ENCODE measurements at regions not wholly inside any gene's neighbourhood (a gene's known extent, or its start where the extent isn't known, plus 50 kb on each side); places are given as distances from the start of the nearest gene placed in this dataset.

DNA sequence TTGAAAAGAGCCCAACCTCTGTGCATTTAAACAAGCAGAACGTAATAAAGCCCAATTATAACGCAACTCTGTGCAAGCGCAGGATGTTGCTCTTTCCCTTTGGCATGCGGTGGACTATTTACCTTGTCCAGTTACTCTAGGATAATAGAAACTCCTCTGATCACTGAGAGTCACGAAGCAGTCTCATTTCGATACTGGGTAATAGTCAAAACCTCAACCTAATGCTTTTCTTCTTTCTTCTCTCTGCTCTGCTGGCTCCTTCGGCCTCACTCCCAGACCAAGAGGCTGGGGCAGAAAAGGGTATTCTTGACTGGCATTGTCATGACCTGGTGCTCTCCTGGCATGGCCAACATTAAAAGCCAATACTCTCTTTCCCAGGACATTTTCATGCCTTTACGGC lies 89.7 kb upstream of the GCFC2 start:
- no peaks in the 10 kb centered on the region for H3K36me3 ChIP-seq (ENCODE audit: insufficient read depth)
- no peaks in the 10 kb centered on the region for H3K4me1 ChIP-seq (ENCODE audit: insufficient read depth)
- no peak overlapping the region for H3K27ac ChIP-seq (ENCODE audit: low read depth)
- no peak overlapping the region for H3K4me3 ChIP-seq (ENCODE audit: low read depth, low read length)
- 88% methylated on average over 8 of the region's 8 CpGs for WGBS
- no peak for DNase-seq (ENCODE audit: extremely low spot score)

DNA sequence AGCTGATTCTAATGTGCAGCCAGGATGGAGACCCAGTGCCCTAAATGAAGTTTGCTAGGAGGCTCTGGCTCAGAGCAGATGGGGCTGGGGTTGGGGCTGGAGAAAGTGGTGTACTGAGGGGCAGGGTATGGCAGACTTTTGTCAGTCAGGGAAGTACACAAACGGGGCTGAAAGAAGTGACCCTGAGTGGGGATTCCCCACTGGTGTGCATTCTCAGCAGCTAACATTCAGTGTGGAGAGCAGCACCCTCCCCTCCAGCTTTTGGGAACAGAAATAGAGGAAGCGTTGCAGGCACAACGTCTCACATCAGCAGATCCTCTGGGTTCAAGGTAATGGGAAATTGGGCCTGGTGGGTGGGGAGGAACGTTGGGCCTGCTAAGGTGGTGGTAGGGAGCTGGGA lies 89.1 kb upstream of the GCFC2 start:
- WGBS, result 57% methylated on average over 4 of the region's 4 CpGs
- Histone ChIP-seq H3K36me3 (ENCODE audit: insufficient read depth) (no peaks in the 10 kb centered on the region), H3K27ac (ENCODE audit: low read depth) (no peak overlapping the region), H3K4me1 (ENCODE audit: insufficient read depth) (no peaks in the 10 kb centered on the region), H3K4me3 (ENCODE audit: low read depth, low read length) (no peak overlapping the region)
- DNase-seq (ENCODE audit: extremely low spot score), result no peak

DNA sequence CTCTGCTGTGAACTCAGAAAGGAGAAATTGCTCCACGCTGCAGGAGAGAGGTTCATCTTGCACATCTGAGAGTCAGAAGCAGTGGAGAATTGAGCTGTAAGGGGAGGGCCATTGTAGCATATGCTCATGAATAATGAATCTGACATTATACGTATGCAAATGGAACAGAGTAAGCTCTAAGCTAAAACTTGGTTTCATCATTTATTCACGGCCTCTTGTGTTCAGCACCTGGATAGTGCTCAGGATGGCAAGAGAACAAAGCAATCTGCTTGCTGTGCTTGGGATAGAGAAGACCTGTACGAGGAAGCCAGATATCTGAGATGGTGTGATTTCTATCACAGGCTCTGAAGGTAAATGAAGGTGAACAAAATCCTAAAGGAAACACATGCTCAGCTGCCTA lies 87.9 kb upstream of the GCFC2 start:
- Histone ChIP-seq H3K36me3 (ENCODE audit: insufficient read depth) (no peaks in the 10 kb centered on the region), H3K4me1 (ENCODE audit: insufficient read depth) (no peaks in the 10 kb centered on the region), H3K4me3 (ENCODE audit: low read depth, low read length) (no peak overlapping the region), H3K27ac (ENCODE audit: low read depth) (no peak overlapping the region)
- no peak for DNase-seq (ENCODE audit: extremely low spot score)
- WGBS, result 59% methylated on average over 4 of the region's 4 CpGs

DNA sequence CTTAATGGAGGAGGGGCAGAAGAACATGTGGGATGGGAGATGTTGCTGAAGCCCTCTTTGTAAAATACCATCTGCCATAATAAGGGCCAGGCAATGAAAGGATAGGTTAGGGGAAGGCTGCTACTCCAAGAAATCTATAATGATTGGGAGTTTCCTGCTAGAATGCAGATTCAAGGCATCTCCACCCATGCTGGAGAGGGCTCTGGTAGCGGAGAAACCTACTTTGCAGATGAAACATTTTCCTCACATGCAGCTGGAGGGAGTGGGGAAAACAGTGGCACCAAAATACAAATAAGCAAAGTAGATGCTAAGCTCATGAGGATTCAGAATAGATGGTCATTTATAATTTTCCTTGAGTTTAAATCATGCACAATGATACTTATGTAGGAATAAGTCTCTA lies 82.3 kb upstream of the GCFC2 start:
- H3K36me3 ChIP-seq (ENCODE audit: insufficient read depth), result no peaks in the 10 kb centered on the region
- H3K4me3 ChIP-seq (ENCODE audit: low read depth, low read length), result no peak overlapping the region
- 99% methylated on average over 1 of the region's 1 CpG for WGBS
- DNase-seq (ENCODE audit: extremely low spot score), result no peak
- no peaks in the 10 kb centered on the region for H3K4me1 ChIP-seq (ENCODE audit: insufficient read depth)
- no peak overlapping the region for H3K27ac ChIP-seq (ENCODE audit: low read depth)

DNA sequence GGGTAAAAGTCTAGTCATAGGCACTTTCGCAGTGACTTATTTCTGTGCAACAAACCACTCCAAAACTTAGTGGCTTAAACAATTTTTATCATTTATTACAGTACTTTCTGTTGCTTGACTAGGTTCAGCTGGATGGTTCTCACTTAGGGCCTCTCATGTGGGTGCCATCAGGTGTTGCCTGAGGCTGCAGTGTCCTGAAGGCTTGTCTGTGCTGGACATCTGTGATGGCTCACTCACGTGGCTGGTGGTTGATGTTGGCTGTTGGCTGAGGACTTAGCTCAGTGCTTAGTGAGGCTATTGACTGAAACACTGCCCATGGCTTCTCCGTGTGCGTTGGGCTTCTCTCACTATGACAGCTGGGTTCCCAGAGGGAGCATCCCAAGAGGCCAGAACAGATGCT lies 81.4 kb upstream of the GCFC2 start:
- DNase-seq (ENCODE audit: extremely low spot score), result no peak
- H3K4me3 ChIP-seq (ENCODE audit: low read depth, low read length), result no peak overlapping the region
- H3K36me3 ChIP-seq (ENCODE audit: insufficient read depth), result no peaks in the 10 kb centered on the region
- no peaks in the 10 kb centered on the region for H3K4me1 ChIP-seq (ENCODE audit: insufficient read depth)
- WGBS, result 89% methylated on average over 4 of the region's 4 CpGs
- H3K27ac ChIP-seq (ENCODE audit: low read depth), result no peak overlapping the region

DNA sequence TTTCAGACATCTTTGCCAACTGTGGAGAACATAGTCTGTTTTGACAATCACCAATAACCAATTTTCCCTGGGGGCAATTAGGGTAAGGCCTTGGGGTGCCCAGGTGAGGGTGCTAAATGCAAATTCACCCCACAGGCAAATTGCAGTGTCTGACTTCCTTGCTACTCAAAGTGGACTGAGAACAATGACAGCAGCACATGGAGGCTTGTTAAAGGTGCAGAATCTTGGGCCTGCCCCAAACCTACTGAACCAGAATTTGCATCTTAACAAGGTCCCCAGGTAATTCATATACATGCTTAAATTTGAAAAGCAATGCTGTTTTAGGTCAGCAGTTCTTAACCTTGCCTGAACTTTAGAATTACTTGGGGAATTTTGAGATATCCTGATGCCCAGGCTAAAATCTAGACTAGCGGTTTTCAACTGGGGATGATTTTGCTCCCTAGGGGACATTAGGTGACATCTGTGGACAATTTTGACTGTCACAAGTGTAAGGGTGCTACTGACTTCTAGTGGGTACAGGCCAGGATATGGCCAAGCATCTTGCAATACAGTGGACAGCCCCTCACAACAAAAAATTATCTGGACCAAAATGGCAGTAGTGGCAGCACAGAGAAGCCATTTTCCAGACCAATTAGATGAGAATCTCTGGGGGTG lies 80.2 kb upstream of the GCFC2 start:
- Histone ChIP-seq H3K27ac (ENCODE audit: low read depth) (no peak overlapping the region), H3K4me1 (ENCODE audit: insufficient read depth) (no peaks in the 10 kb centered on the region), H3K36me3 (ENCODE audit: insufficient read depth) (no peaks in the 10 kb centered on the region), H3K4me3 (ENCODE audit: low read depth, low read length) (no peak overlapping the region)
- no peak for DNase-seq (ENCODE audit: extremely low spot score)
- 100% methylated on average over 1 of the region's 1 CpG for WGBS

DNA sequence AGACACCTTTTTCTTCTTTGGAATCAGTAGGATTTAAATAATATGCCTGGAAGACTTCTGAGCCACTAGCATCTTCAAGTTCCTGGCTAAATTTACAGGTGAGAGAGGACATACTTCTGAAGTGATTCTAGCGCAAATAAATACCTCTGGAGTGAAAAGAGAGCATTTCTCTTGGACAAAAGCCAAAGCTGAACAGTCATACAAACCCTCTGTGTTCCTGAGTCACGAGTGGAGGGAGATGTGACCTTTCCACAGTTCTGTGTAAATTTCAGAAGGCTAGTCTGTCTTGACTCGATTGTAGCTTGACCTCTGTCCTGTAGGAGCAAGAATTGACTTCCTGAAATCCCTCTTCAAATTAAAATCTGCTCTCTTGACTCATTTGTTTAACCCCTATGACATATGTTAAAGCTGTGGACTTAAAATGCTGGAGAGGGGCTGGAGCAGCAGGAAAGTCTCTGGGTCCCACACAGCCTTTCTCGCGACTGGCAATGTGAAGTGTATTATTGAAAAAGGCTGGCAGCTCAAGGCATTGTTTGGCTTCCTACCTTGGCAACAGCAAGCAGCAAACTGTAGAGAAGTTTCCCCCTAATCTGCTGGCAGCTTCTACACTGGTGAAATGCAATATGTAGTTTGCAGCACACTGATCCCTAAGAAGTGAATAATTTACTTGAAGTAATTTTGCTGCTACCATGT lies 79.6 kb upstream of the GCFC2 start:
- no peak overlapping the region for H3K4me3 ChIP-seq (ENCODE audit: low read depth, low read length)
- no peak for DNase-seq (ENCODE audit: extremely low spot score)
- no peaks in the 10 kb centered on the region for H3K4me1 ChIP-seq (ENCODE audit: insufficient read depth)
- WGBS, result 34% methylated on average over 5 of the region's 5 CpGs
- H3K36me3 ChIP-seq (ENCODE audit: insufficient read depth), result no peaks in the 10 kb centered on the region
- no peak overlapping the region for H3K27ac ChIP-seq (ENCODE audit: low read depth)

DNA sequence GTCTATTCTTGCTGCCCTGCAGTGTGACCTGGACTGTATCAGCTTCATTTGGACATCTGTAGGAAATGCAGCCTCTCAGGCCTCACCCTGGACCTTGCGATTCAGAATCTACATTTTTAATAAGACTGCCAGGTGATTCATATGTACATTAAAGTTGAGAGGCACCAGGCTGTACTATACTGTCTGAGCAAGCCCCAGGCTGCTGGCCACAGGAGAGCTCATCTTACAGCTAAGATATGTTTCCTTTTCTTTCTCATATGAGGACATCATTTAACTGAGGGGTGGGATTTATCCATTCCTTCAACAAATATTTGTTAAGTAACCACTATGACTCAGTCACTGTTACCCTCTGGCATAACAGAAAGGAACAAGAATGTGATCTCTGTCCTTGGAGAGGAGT lies 78.2 kb upstream of the GCFC2 start:
- Histone ChIP-seq H3K4me3 (ENCODE audit: low read depth, low read length) (no peak overlapping the region), H3K27ac (ENCODE audit: low read depth) (no peak overlapping the region), H3K4me1 (ENCODE audit: insufficient read depth) (no peaks in the 10 kb centered on the region), H3K36me3 (ENCODE audit: insufficient read depth) (no peaks in the 10 kb centered on the region)
- WGBS, result 67% methylated on average over 1 of the region's 1 CpG
- no peak for DNase-seq (ENCODE audit: extremely low spot score)

DNA sequence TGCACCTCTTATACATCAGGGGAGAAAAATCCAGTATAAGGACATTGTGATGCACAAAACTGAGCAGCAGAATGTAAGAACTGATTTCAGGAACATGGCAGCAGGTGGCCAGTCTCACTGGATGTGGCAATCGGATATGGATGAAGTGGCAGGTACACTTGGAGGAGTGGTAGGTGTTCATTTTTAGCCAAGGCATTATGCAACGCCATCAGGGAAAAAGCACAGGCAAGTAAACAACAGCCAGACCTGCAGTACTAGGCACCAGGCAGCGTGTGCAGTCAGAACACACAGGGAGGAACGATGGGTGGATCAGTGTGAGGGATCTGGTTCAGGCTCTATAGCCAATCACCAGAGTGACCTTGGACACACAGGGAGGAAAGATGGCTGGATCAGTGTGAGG lies 77.4 kb upstream of the GCFC2 start:
- Histone ChIP-seq H3K4me1 (ENCODE audit: insufficient read depth) (no peaks in the 10 kb centered on the region), H3K36me3 (ENCODE audit: insufficient read depth) (no peaks in the 10 kb centered on the region), H3K27ac (ENCODE audit: low read depth) (no peak overlapping the region), H3K4me3 (ENCODE audit: low read depth, low read length) (no peak overlapping the region)
- DNase-seq (ENCODE audit: extremely low spot score), result no peak
- WGBS, result 77% methylated on average over 4 of the region's 4 CpGs

DNA sequence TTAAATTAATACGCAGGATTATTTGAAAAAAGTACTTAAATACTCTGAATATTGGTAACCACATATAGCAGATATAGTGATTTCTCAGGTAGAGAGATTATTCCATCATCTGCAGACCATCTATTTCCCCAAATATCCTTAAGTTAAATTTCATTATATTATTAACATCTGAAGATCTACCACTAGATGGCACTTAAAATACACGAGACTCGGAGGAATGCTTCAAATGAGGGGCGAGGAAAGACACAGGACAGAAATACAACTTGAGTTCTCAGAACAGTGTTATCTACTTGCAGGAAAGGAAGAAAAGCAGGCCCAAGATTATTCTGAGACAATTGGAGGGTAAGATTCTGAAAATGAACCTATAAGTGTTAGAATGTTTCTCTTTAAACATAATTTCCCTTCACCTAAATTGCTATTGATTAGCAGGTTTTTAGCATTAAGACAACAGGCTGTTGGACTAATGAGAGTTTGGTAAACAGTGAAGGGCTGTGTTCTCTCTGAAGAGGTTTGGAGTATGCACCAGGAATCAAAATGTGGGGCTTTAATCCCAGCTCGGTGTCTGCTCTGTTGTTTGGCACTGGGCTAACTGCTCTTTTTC lies 76.9 kb upstream of the GCFC2 start:
- H3K4me3 ChIP-seq (ENCODE audit: low read depth, low read length), result no peak overlapping the region
- WGBS, result 23% methylated on average over 5 of the region's 5 CpGs
- peak; percentile 32 for DNase-seq (ENCODE audit: extremely low spot score)

DNA sequence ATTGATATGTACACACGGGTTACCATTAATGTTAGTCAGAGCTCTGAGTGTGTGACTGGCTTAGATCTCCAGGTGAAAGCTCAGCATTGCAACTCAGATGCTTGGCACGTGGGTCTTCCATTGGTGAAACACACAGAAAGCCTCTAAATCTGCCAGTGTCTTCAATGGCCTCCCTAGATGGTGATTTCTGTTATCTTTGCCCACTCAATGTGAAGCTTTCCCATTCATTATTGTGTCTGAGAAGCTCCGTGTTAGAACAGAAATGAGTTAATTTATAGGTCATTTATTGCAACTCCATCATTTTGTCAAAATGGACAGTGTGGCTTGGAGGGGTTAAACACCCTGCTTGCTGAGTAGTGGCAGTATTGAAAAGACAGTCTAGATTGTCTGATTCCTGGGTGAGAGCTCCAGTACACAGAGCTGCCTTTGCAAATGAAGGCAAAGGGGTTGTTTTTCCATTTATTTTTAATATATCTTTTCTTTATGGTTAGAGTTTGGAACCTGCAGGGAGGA lies 64.7 kb upstream of the GCFC2 start:
- Histone ChIP-seq H3K36me3 (ENCODE audit: insufficient read depth) (no peaks in the 10 kb centered on the region), H3K4me3 (ENCODE audit: low read depth, low read length) (no peak overlapping the region), H3K27ac (ENCODE audit: low read depth) (no peak overlapping the region), H3K4me1 (ENCODE audit: insufficient read depth) (no peaks in the 10 kb centered on the region)
- WGBS, result 54% methylated on average over 3 of the region's 3 CpGs
- DNase-seq (ENCODE audit: extremely low spot score), result no peak

More for the DNA sequence above, 76.9 kb upstream of the GCFC2 start:
- H3K36me3 ChIP-seq (ENCODE audit: insufficient read depth), result no peaks in the 10 kb centered on the region
- H3K27ac ChIP-seq (ENCODE audit: low read depth), result no peak overlapping the region
- no peaks in the 10 kb centered on the region for H3K4me1 ChIP-seq (ENCODE audit: insufficient read depth)

DNA sequence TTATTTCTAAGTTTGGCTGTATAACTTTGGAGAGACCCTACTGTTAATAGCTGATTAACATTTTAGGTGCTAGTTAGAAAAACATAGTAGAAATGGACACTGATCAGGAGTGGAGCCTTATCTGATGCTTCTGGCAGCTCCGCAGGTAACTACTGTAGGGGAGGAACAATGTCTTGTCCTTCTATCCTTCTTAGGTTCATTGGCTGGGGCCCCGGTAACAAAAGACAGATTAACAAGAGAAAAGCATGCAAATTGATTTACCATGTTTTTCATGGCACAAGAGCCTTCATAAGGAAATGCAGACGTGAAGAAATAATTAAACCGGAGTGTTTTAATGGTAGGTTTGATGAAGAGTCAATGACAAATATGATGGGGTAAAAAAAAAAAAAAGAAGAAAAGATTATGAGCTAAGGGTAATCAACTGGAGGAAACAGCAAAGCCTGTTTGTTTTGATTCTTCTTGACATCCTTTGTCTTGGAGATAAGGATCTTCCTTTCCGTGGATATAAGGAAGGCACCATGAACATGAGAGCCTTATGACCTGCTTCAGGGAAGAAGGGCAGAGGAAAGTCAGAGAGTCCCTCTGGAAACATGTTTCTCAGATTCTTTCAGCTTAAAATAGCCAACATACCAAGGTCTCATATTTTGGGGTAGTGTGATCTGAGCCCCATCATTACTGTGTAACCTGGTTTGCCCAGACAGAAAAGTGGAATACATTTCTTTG lies 62.4 kb upstream of the GCFC2 start:
- WGBS, result 46% methylated on average over 5 of the region's 5 CpGs
- H3K4me1 ChIP-seq (ENCODE audit: insufficient read depth), result no peaks in the 10 kb centered on the region
- no peak overlapping the region for H3K4me3 ChIP-seq (ENCODE audit: low read depth, low read length)
- DNase-seq (ENCODE audit: extremely low spot score), result no peak
- no peaks in the 10 kb centered on the region for H3K36me3 ChIP-seq (ENCODE audit: insufficient read depth)
- no peak overlapping the region for H3K27ac ChIP-seq (ENCODE audit: low read depth)

DNA sequence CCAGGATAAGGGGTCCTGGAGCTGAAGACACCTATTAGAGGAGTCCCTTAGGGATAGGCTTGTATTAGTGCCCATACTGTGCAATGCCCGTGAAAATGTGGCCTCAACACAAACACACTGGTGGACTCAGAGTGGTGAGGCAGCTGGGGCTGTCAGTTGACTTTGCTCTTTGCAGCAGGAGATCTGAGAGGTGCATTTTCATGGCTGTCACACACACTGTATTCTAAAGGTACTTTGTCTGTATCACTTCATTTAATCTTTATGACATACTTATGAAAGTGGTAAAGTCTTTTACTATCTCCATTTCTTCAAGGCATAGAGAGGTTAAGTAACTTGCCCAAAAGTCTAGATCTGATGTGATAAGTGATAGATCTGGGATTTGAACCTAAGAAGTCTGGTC lies 55.1 kb upstream of the GCFC2 start:
- Histone ChIP-seq H3K4me3 (ENCODE audit: low read depth, low read length) (no peak overlapping the region), H3K36me3 (ENCODE audit: insufficient read depth) (no peaks in the 10 kb centered on the region), H3K4me1 (ENCODE audit: insufficient read depth) (no peaks in the 10 kb centered on the region), H3K27ac (ENCODE audit: low read depth) (no peak overlapping the region)
- WGBS, result 62% methylated on average over 1 of the region's 1 CpG
- DNase-seq (ENCODE audit: extremely low spot score), result no peak

DNA sequence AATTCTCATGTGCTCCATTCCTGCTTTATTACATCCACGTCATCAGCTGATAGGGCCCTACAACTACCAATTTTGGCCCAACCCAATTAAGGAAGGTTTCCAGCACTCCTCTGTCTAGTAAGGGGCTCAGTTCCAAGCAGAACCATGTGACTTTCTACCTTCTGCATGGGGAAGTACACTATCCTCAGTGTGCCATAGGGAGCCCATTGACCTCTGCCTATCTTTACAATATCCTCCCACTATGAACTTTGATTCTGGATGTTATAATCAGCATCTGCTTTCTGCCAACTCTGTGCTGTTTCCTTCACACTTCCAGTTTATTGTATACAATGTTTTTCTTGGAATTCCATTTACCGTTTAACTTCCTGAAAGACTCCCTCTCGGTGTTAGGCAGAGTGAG lies 53.9 kb upstream of the GCFC2 start:
- no peaks in the 10 kb centered on the region for H3K4me1 ChIP-seq (ENCODE audit: insufficient read depth)
- no peaks in the 10 kb centered on the region for H3K36me3 ChIP-seq (ENCODE audit: insufficient read depth)
- WGBS, result 42% methylated on average over 3 of the region's 3 CpGs
- no peak for DNase-seq (ENCODE audit: extremely low spot score)
- H3K27ac ChIP-seq (ENCODE audit: low read depth), result no peak overlapping the region
- H3K4me3 ChIP-seq (ENCODE audit: low read depth, low read length), result no peak overlapping the region
